SH-SY5Y (cell line): ENCODE measurements at regions not wholly inside any gene's neighbourhood (a gene's known extent, or its start where the extent isn't known, plus 50 kb on each side); places are given as distances from the start of the nearest gene placed in this dataset.

ENCODE experiments used
- GATA2 ChIP-seq: IDR thresholded peaks from 2 replicates; pipeline ENCODE4 v1.6.1; 2011; ENCODE audit warnings: mild to moderate bottlenecking, low read depth, low read length
- GATA3 ChIP-seq: IDR thresholded peaks from 2 replicates; pipeline ENCODE4 v1.6.1; 2011; ENCODE audit warnings: low read depth, mild to moderate bottlenecking, low read length, moderate library complexity

DNA sequence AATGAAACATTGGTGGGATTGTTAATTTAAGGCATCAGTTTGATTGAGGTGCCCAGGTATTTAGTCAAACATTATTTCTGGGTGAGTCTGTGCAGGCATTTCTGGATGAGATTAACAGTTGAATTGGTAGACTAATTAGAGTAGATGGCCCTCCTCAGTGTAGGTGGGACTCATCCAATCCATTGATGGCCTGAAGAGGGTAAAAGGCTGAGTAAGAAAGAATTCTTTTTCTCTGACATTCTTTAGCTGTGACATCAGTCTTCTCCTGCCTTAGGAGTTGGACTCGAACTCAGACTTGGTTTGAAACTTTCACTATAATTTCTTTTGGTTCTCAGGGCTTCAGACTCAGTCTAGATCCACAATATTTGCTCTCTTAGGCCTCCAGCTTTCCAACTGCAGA is 59.6 kb upstream of the ADAMTS5 start:
- TF ChIP-seq GATA2: no peak
- TF ChIP-seq GATA3: no peak
